H1 (cell line): ENCODE measurements at regions not wholly inside any gene's neighbourhood (a gene's known extent, or its start where the extent isn't known, plus 50 kb on each side); places are given as distances from the start of the nearest gene placed in this dataset.

Experiments used
- PHF8 ChIP-seq: fragments of 200-600 bp; sonication (generic); conservative IDR thresholded peaks from 2 replicates; pipeline ENCODE4 v1.7.1; 2012; ENCODE audit warnings: low read depth, mild to moderate bottlenecking, inconsistent platforms, low read length, moderate library complexity
- SRF ChIP-seq: IDR thresholded peaks from 2 replicates; pipeline ENCODE4 v1.6.1; 2011; ENCODE audit warnings: mild to moderate bottlenecking, low read depth, low read length, moderate library complexity
- TF ChIP-seq, protein P1 (sequence below): fragments of 300-600 bp; sonication (generic); IDR thresholded peaks from 2 replicates; pipeline ENCODE4 v1.7.1; 2012; ENCODE audit warnings: low read length, moderate library complexity, mild to moderate bottlenecking, inconsistent platforms; ENCODE audit not compliant: insufficient replicate concordance

DNA sequence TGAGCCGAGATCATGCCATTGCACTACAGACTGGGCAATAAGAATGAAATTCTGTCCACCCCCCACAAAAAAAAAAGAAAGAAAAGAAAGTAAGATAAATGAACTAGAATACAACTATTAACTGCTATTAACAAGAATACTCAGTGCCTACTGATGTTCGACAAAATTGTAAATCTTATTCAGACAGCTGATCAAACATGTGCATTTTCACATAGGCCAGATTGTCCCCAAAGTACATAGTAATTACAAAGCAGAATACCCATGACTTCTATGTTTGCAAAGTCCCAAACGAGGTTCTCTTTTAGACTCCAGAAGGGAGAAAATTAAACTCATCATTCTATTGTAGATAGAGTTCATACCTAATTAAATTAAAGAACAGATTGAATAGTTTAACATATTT, 113.4 kb downstream of the UFM1 start (continued):
- TF ChIP-seq SRF (no peak), PHF8 (no peak)
- TF ChIP-seq, protein P1, sequence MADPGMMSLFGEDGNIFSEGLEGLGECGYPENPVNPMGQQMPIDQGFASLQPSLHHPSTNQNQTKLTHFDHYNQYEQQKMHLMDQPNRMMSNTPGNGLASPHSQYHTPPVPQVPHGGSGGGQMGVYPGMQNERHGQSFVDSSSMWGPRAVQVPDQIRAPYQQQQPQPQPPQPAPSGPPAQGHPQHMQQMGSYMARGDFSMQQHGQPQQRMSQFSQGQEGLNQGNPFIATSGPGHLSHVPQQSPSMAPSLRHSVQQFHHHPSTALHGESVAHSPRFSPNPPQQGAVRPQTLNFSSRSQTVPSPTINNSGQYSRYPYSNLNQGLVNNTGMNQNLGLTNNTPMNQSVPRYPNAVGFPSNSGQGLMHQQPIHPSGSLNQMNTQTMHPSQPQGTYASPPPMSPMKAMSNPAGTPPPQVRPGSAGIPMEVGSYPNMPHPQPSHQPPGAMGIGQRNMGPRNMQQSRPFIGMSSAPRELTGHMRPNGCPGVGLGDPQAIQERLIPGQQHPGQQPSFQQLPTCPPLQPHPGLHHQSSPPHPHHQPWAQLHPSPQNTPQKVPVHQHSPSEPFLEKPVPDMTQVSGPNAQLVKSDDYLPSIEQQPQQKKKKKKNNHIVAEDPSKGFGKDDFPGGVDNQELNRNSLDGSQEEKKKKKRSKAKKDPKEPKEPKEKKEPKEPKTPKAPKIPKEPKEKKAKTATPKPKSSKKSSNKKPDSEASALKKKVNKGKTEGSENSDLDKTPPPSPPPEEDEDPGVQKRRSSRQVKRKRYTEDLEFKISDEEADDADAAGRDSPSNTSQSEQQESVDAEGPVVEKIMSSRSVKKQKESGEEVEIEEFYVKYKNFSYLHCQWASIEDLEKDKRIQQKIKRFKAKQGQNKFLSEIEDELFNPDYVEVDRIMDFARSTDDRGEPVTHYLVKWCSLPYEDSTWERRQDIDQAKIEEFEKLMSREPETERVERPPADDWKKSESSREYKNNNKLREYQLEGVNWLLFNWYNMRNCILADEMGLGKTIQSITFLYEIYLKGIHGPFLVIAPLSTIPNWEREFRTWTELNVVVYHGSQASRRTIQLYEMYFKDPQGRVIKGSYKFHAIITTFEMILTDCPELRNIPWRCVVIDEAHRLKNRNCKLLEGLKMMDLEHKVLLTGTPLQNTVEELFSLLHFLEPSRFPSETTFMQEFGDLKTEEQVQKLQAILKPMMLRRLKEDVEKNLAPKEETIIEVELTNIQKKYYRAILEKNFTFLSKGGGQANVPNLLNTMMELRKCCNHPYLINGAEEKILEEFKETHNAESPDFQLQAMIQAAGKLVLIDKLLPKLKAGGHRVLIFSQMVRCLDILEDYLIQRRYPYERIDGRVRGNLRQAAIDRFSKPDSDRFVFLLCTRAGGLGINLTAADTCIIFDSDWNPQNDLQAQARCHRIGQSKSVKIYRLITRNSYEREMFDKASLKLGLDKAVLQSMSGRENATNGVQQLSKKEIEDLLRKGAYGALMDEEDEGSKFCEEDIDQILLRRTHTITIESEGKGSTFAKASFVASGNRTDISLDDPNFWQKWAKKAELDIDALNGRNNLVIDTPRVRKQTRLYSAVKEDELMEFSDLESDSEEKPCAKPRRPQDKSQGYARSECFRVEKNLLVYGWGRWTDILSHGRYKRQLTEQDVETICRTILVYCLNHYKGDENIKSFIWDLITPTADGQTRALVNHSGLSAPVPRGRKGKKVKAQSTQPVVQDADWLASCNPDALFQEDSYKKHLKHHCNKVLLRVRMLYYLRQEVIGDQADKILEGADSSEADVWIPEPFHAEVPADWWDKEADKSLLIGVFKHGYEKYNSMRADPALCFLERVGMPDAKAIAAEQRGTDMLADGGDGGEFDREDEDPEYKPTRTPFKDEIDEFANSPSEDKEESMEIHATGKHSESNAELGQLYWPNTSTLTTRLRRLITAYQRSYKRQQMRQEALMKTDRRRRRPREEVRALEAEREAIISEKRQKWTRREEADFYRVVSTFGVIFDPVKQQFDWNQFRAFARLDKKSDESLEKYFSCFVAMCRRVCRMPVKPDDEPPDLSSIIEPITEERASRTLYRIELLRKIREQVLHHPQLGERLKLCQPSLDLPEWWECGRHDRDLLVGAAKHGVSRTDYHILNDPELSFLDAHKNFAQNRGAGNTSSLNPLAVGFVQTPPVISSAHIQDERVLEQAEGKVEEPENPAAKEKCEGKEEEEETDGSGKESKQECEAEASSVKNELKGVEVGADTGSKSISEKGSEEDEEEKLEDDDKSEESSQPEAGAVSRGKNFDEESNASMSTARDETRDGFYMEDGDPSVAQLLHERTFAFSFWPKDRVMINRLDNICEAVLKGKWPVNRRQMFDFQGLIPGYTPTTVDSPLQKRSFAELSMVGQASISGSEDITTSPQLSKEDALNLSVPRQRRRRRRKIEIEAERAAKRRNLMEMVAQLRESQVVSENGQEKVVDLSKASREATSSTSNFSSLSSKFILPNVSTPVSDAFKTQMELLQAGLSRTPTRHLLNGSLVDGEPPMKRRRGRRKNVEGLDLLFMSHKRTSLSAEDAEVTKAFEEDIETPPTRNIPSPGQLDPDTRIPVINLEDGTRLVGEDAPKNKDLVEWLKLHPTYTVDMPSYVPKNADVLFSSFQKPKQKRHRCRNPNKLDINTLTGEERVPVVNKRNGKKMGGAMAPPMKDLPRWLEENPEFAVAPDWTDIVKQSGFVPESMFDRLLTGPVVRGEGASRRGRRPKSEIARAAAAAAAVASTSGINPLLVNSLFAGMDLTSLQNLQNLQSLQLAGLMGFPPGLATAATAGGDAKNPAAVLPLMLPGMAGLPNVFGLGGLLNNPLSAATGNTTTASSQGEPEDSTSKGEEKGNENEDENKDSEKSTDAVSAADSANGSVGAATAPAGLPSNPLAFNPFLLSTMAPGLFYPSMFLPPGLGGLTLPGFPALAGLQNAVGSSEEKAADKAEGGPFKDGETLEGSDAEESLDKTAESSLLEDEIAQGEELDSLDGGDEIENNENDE = no peak
